NCI-H2196 (cell line): ENCODE measurements at regions not wholly inside any gene's neighbourhood (a gene's known extent, or its start where the extent isn't known, plus 50 kb on each side); places are given as distances from the start of the nearest gene placed in this dataset.

Experiments used
- DNase-seq: peaks from one replicate; lab custom pipeline; 2025; ENCODE audit not compliant: unreplicated experiment; lab: John Stamatoyannopoulos, UW

GRCh38 chr12:13769966-13770365 is 211.4 kb downstream of the GRIN2B start:
- no peak for DNase-seq

- DNase-seq = no peak
Observed at GRCh38 chr12:13769273-13769672, 212.1 kb downstream of the GRIN2B start.

- no peak for DNase-seq
Observed at GRCh38 chr12:13764748-13765147, 216.7 kb downstream of the GRIN2B start.

GRCh38 chr12:13749389-13749788 is 232.0 kb downstream of the GRIN2B start:
- no peak for DNase-seq

GRCh38 chr12:13745111-13745860 is 236.1 kb downstream of the GRIN2B start:
- no peak for DNase-seq

- DNase-seq = no peak
Observed at GRCh38 chr12:13744561-13744960, 236.8 kb downstream of the GRIN2B start.

- no peak for DNase-seq
Observed at GRCh38 chr12:13740149-13740545, 241.3 kb downstream of the GRIN2B start.

GRCh38 chr12:13735734-13736133 is 245.7 kb downstream of the GRIN2B start:
- DNase-seq = no peak

GRCh38 chr12:13734584-13735152 is 246.7 kb downstream of the GRIN2B start:
- DNase-seq = no peak

GRCh38 chr12:13727707-13728195 is 253.7 kb downstream of the GRIN2B start:
- peak; percentile 26 for DNase-seq

GRCh38 chr12:13725049-13725448 is 256.4 kb downstream of the GRIN2B start:
- DNase-seq = no peak

- no peak for DNase-seq
Observed at GRCh38 chr12:13724136-13724535, 257.3 kb downstream of the GRIN2B start.

- DNase-seq = no peak
Observed at GRCh38 chr12:13719986-13720385, 261.4 kb downstream of the GRIN2B start.

- DNase-seq = no peak
Observed at GRCh38 chr12:13718271-13718670, 263.1 kb downstream of the GRIN2B start.

- no peak for DNase-seq
Observed at GRCh38 chr12:13716119-13716518, 265.3 kb downstream of the GRIN2B start.

GRCh38 chr12:13713556-13714410 is 267.6 kb downstream of the GRIN2B start:
- no peak for DNase-seq

- no peak for DNase-seq
Observed at GRCh38 chr12:13707829-13708228, 273.6 kb downstream of the GRIN2B start.

- no peak for DNase-seq
Observed at GRCh38 chr12:13702381-13702780, 279.0 kb downstream of the GRIN2B start.

GRCh38 chr12:13701502-13701901 is 279.9 kb downstream of the GRIN2B start:
- DNase-seq = no peak

GRCh38 chr12:13697973-13698372 is 283.4 kb downstream of the GRIN2B start:
- no peak for DNase-seq

GRCh38 chr12:13695781-13696180 is 285.6 kb downstream of the GRIN2B start:
- no peak for DNase-seq

- no peak for DNase-seq
Observed at GRCh38 chr12:13692332-13692731, 289.1 kb downstream of the GRIN2B start.
